ENCODE measurements at regions not wholly inside any gene's neighbourhood (a gene's known extent, or its start where the extent isn't known, plus 50 kb on each side); places are given as distances from the start of the nearest gene placed in this dataset.

- no peak for DNase-seq (ENCODE audit: extremely low spot score)
- POLR2A ChIA-PET: no interaction called here
- TF ChIP-seq, protein P1, sequence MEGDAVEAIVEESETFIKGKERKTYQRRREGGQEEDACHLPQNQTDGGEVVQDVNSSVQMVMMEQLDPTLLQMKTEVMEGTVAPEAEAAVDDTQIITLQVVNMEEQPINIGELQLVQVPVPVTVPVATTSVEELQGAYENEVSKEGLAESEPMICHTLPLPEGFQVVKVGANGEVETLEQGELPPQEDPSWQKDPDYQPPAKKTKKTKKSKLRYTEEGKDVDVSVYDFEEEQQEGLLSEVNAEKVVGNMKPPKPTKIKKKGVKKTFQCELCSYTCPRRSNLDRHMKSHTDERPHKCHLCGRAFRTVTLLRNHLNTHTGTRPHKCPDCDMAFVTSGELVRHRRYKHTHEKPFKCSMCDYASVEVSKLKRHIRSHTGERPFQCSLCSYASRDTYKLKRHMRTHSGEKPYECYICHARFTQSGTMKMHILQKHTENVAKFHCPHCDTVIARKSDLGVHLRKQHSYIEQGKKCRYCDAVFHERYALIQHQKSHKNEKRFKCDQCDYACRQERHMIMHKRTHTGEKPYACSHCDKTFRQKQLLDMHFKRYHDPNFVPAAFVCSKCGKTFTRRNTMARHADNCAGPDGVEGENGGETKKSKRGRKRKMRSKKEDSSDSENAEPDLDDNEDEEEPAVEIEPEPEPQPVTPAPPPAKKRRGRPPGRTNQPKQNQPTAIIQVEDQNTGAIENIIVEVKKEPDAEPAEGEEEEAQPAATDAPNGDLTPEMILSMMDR (IDR thresholded peaks at IDR 0.05; ENCODE audit: control extremely low read depth, extremely low read depth, low read depth, missing control alignments): no peak
- CTCF ChIA-PET: no interaction called here
Observed at GRCh38 chr3:154708554-154708953, 278.6 kb upstream of the GPR149 start.

DNA sequence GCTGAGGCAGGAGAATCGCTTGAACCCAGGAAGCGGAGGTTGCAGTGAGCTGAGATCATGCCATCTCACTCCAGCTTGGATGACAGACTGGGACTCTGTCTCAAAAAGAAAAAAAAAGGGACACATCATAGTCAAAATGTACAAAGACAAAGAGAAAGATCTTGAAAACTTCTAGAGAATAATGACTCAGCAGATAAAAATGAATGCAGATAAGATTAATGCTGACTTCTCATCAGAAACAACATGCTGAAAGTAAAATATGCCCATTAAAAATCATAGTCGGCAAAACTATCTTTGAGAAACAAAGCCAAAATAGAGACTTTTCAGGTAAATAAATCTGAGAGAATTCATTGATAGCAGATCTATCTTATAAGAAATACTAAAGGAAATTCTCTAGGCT lies 271.1 kb upstream of the GPR149 start:
- CTCF ChIA-PET: no interaction called here

DNA sequence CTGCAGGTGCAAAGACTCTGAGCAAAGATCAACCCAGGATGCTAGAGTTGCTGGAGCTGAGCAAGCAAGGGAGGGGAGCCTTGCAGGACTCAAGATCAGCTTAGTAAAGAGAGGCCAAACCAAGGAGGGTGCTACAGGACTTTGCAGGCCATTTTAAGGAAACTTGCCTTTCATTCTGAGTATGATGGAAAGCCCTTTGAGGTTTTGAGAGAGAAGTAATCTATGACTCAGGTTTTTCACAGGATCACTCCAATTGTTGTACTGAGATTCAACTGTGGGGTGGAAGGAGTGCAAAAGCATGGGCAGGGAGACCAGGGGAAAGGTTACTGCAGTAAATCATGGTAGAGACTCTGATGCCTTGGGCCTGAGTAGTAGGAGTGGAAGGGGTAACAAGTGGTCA lies 260.4 kb upstream of the GPR149 start:
- CTCF ChIA-PET: interaction anchor here (1.5 kb wide), 1 partner anchor 10 kb away, joined by 5 read pairs; no protein-coding TSS in a partner anchor
- no peak for DNase-seq (ENCODE audit: extremely low spot score)
- TF ChIP-seq, protein P1 (IDR thresholded peaks at IDR 0.05; ENCODE audit: control extremely low read depth, extremely low read depth, low read depth, missing control alignments): no peak
- POLR2A ChIA-PET: no interaction called here

More for the DNA sequence above, 271.1 kb upstream of the GPR149 start:
- TF ChIP-seq, protein P1 (IDR thresholded peaks at IDR 0.05; ENCODE audit: control extremely low read depth, extremely low read depth, low read depth, missing control alignments): no peak
- no peak for DNase-seq (ENCODE audit: extremely low spot score)
- POLR2A ChIA-PET: no interaction called here

DNA sequence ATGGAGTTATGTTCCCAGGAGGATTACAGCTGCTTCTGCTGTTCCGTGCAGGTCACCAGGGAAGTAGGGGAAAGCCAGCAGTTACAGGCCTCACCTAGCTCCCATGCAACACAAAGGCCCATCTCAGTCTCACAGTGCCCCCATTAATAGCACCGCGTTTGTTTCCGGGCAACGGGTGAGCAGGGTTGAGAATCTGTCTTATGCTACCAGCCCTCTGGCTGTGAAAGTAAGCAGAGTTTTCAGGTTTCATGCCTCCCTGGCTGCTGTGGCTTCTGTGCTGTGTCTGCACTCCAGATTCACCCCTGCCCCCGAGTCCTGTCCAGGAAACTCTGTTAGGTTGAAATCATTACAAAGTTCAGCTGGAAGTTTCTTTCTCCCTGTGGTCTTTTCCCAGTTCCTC lies 254.4 kb upstream of the GPR149 start:
- ChIA-PET CTCF (no interaction called here), POLR2A (no interaction called here)
- TF ChIP-seq, protein P1 (IDR thresholded peaks at IDR 0.05; ENCODE audit: control extremely low read depth, extremely low read depth, low read depth, missing control alignments): no peak
- no peak for DNase-seq (ENCODE audit: extremely low spot score)

DNA sequence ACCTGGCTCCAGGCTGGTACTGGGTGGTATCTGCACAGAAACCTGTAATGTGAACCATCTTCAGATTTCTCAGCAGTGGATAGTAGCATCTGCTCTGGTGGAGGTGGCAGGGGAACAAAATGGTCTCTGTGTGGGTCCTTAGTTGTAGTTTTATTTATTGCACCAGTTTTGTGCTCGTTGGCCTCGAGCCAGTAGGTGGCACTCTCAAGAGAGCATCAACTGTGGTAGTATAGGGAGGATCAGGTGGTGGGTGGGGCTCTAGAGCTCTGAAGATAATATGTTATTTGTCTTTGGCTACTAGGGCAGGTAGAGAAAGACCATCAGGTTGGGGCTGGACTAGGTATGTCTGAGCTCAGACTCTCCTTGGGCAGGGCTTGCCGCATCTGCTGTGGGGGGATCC lies 254.0 kb upstream of the GPR149 start:
- POLR2A ChIA-PET: no interaction called here
- CTCF ChIA-PET: no interaction called here
- TF ChIP-seq, protein P1 (IDR thresholded peaks at IDR 0.05; ENCODE audit: control extremely low read depth, extremely low read depth, low read depth, missing control alignments): no peak
- DNase-seq (ENCODE audit: extremely low spot score): no peak

DNA sequence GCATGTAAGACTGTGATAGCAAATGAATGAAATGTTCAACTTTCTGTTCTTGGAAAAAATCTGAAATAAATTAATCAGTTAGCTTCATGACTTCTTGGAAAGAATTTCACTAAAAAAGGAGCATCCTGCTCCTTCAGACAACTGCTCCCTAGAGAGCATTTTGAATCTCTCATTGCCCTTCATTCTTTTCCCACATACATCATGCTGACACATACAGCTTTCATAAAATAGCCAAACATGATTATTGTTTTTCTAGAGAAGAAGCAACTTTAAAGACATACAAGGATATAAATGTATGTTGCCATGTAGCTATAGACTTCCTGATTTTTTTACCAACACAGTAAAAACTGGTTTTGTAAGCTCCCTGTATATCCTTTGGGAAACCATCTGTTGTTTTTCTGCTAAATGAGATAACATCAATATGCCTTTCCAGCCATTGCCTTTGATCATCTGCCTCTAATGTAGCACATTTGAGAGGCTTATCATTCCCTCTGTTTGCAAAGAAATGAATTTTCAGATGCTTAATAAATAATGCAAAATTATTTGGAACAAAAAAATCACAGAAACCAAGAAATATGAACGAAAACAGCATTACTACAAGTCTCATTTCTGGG lies 248.2 kb upstream of the GPR149 start:
- CTCF ChIA-PET: no interaction called here

More for the DNA sequence above, 248.2 kb upstream of the GPR149 start:
- TF ChIP-seq, protein P1 (IDR thresholded peaks at IDR 0.05; ENCODE audit: control extremely low read depth, extremely low read depth, low read depth, missing control alignments): no peak
- POLR2A ChIA-PET: no interaction called here
- DNase-seq (ENCODE audit: extremely low spot score): no peak

All from GM10248 (cell line).